Natural killer cell (primary cell): ENCODE measurements at regions not wholly inside any gene's neighbourhood (a gene's known extent, or its start where the extent isn't known, plus 50 kb on each side); places are given as distances from the start of the nearest gene placed in this dataset.

Experiments used
- ATAC-seq, 3 donors: fragments of 150-1000 bp in 2 of 3; fragments of 200-7000 bp in 1 of 3; cut with Tn5 transposase; 1 replicate in 1 of 3; 2 replicates in 2 of 3; pipeline ENCODE4 v1.10.0; 2021; ENCODE audit warnings: mild to moderate bottlenecking in 2 of 3, moderate library complexity in 2 of 3
- DNase-seq, 2 donors: peaks; one replicate each; pipeline versions ENCODE4 v3.0.0 to v3.0.0-alpha.2; 2013 to 2021; ENCODE audit warnings: mixed read lengths in 1 of 2
- H3K27ac ChIP-seq: one replicate; pipeline ENCODE4 v1.5.1; 2013; ENCODE audit warnings: mild to moderate bottlenecking, low read length
- H3K27me3 ChIP-seq: one replicate; pipeline ENCODE4 v1.6.1; 2013; ENCODE audit warnings: low read length; ENCODE audit not compliant: control insufficient read depth, insufficient read depth
- H3K36me3 ChIP-seq: one replicate; pipeline ENCODE4 v1.6.1; 2013; ENCODE audit warnings: low read length; ENCODE audit not compliant: control insufficient read depth, insufficient read depth
- H3K4me1 ChIP-seq: one replicate; pipeline ENCODE4 v1.6.1; 2013; ENCODE audit warnings: low read length; ENCODE audit not compliant: control insufficient read depth, insufficient read depth
- H3K4me3 ChIP-seq: one replicate; pipeline ENCODE4 v1.5.1; 2013; ENCODE audit warnings: low read length
- H3K9me3 ChIP-seq: one replicate; pipeline ENCODE4 v1.6.1; 2013; ENCODE audit warnings: low read length; ENCODE audit not compliant: control insufficient read depth, insufficient read depth
- H3K27ac Mint-ChIP-seq, 2 donors: one replicate each; pipeline ENCODE4 v1.8.0; 2022; ENCODE audit warnings: mild to moderate bottlenecking in 2 of 2, mixed read lengths in 2 of 2, moderate library complexity in 1 of 2
- H3K27me3 Mint-ChIP-seq, 2 donors: one replicate each; pipeline ENCODE4 v1.8.0; 2022; ENCODE audit warnings: low read depth in 2 of 2, mixed read lengths in 2 of 2
- H3K36me3 Mint-ChIP-seq: one replicate; pipeline ENCODE4 v1.8.0; 2022; ENCODE audit warnings: mixed read lengths
- H3K4me1 Mint-ChIP-seq, 2 donors: one replicate each; pipeline ENCODE4 v1.8.0; 2022; ENCODE audit warnings: mixed read lengths in 2 of 2
- H3K4me3 Mint-ChIP-seq: one replicate; pipeline ENCODE4 v1.8.0; 2022; ENCODE audit warnings: mild to moderate bottlenecking, moderate library complexity, mixed read lengths
- H3K9me3 Mint-ChIP-seq, 2 donors: one replicate each; pipeline ENCODE4 v1.8.0; 2022; ENCODE audit warnings: mixed read lengths in 2 of 2
- CTCF ChIP-seq: fragments of 200-600 bp; IDR thresholded peaks from one replicate; pipeline ENCODE4 v1.8.0; 2022; ENCODE audit warnings: antibody characterized with exemption
- WGBS: methylation state at CpG from one replicate; pipeline ENCODE4 v1.1.7; 2013; ENCODE audit warnings: missing lambda C conversion rate; ENCODE audit not compliant: insufficient coverage; 5-methylcytosine and 5-hydroxymethylcytosine counted together
- intact Hi-C: fragments of 100-400 bp; cut with micrococcal nuclease; formaldehyde crosslinking; loops from one replicate; pipeline ENCODE4 v1.14.2; 2022

DNA sequence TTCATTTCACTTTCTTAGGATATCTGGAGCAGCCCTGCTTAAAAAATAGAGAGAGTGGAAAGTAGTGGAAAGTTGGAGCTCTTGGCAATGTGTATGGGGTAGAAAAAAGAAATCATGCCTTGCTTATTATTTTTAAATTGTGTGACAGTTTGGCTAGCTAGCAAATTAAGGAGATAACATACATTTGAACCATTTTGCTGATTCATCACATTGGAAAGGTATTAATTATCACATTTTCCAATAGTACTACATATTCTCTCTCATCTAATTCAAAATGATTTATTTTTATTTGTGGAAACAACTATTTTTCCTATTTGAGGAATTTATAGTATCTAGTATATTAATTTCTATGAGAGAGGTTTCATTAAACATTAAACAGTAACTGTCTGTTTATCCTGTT lies 280.4 kb downstream of the KLHL4 start:
- Histone ChIP-seq H3K4me1 (no peaks in the 10 kb centered on the region), H3K9me3 (no peaks in the 10 kb centered on the region), H3K27me3 (no peaks in the 10 kb centered on the region), H3K27ac (no peak overlapping the region), H3K36me3 (no peaks in the 10 kb centered on the region), H3K4me3 (no peak overlapping the region)
- Mint-ChIP-seq H3K4me1 (no peaks in the 10 kb centered on the region), H3K36me3 (no peaks in the 10 kb centered on the region), H3K4me3 (no peak overlapping the region), H3K27ac (no peak overlapping the region), H3K9me3 (peaks cover 2 to 10% of the 10 kb centered on the region in 2 donors), H3K27me3 (no peaks in the 10 kb centered on the region)
- DNase-seq (no peak), ATAC-seq (no peak)
- TF ChIP-seq CTCF: no peak
- intact Hi-C loops: no loop called here

DNA sequence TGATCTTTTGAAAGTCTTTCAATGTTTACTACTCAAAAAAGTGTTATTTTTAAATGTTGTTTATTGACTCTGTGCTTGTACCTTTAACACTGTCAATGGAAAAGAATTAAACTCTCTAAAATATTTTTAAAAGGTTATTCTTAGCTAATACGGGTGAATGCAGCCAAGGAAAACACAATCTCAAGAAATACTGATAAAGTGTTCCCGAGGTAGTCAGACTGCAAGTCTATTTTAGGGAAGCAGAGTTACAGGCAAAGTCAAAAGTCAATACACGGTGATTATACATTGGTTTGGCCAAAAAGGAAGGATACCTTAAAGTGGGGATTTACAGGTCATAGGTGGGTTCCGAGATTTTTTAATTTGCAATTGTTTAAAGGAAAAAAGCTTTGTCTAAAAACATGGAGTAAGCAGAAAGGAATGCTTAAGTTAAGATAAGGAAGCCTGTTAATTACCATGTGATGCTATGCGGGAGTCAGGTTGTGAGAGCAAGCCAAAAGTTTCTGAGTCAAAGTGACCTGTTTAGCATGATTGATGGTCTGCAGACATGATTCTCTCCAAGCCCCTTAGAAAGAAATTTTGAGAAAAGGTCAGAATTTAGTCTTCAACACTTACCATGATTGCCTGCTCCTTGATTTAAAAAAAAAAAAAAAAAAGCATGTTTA lies 288.4 kb downstream of the KLHL4 start:
- Histone ChIP-seq H3K4me1 (no peaks in the 10 kb centered on the region), H3K4me3 (no peak overlapping the region), H3K27ac (no peak overlapping the region), H3K9me3 (no peaks in the 10 kb centered on the region), H3K27me3 (no peaks in the 10 kb centered on the region), H3K36me3 (no peaks in the 10 kb centered on the region)
- no peaks in the 10 kb centered on the region for H3K4me1 Mint-ChIP-seq
- intact Hi-C loops: no loop called here
- 53% methylated on average over 5 of the region's 5 CpGs for WGBS
- no peaks in the 10 kb centered on the region for H3K36me3 Mint-ChIP-seq
- no peak overlapping the region for H3K27ac Mint-ChIP-seq
- H3K9me3 Mint-ChIP-seq: peaks cover 2% of the 10 kb centered on the region in 2 donors
- H3K4me3 Mint-ChIP-seq: no peak overlapping the region
- ATAC-seq (no peak), DNase-seq (no peak)
- no peak for TF ChIP-seq CTCF
- H3K27me3 Mint-ChIP-seq: no peaks in the 10 kb centered on the region

DNA sequence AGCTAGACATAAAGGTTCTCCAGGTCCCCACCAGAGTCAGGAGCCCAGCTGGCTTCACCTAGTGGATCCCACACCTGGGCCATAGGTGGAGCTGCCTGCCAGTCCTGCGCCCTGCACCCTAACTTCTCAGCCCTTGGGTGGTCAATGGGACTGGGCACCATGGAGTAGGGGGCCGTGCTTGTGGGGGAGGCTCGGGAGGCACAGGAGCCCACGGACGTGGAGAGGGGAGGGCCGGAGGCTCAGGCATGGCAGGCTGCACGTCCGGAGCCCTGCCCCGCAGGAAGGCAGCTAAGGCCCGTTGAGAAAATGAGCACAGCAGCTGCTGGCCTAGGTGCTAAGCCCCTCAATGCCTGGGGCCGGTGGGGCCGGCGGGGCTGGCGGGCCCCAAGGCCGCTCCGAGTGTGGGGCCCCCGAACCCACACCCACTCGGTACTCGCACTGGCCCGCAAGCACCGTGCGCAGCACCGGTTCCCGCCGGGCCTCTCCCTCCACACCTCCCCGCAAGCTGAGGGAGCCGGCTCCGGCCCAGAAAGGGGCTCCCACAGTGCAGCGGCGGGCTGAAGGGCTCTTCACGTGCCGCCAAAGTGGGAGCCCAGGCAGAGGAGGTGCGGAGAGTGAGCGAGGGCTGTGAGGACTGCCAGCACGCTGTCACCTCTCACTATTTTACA lies 291.1 kb downstream of the KLHL4 start:
- no peak overlapping the region for H3K27ac ChIP-seq
- no peak overlapping the region for H3K4me3 Mint-ChIP-seq
- ATAC-seq: no peak
- no peaks in the 10 kb centered on the region for H3K4me1 ChIP-seq
- no peak for TF ChIP-seq CTCF
- no peaks in the 10 kb centered on the region for H3K9me3 ChIP-seq
- H3K27me3 ChIP-seq: no peaks in the 10 kb centered on the region
- no peak for DNase-seq
- no peak overlapping the region for H3K4me3 ChIP-seq
- H3K36me3 Mint-ChIP-seq: no peaks in the 10 kb centered on the region
- no peaks in the 10 kb centered on the region for H3K27me3 Mint-ChIP-seq
- no peaks in the 10 kb centered on the region for H3K4me1 Mint-ChIP-seq
- WGBS: 92% methylated on average over 35 of the region's 35 CpGs
- no peaks in the 10 kb centered on the region for H3K36me3 ChIP-seq
- peaks cover 2 to 4% of the 10 kb centered on the region in 2 donors for H3K9me3 Mint-ChIP-seq
- intact Hi-C loops: no loop called here
- H3K27ac Mint-ChIP-seq: no peak overlapping the region

DNA sequence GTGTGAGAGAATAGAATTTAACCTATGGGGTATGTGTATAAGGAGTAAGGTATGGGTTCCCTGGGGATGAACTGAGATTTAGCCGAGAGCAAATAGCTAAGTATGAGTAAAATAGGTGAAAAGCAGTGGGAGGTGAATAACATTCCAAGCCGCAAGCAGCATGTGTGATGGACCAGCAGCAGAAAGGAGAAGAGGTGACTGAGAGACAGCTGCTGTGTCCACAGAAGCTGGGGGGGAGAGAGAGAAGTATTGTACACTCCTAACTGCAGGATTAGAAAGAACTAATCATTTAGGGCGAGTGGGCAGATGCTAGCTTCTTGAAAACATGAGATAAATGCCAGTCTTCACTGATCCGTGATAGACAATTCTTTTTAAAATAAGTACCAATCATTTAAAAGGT lies 296.0 kb downstream of the KLHL4 start:
- H3K27ac ChIP-seq: no peak overlapping the region
- ATAC-seq (no peak), DNase-seq (no peak)
- intact Hi-C loops: no loop called here
- no peaks in the 10 kb centered on the region for H3K4me1 Mint-ChIP-seq
- H3K27me3 ChIP-seq: no peaks in the 10 kb centered on the region
- H3K4me1 ChIP-seq: no peaks in the 10 kb centered on the region
- H3K27ac Mint-ChIP-seq: no peak overlapping the region
- WGBS: 82% methylated on average over 3 of the region's 4 CpGs
- H3K4me3 Mint-ChIP-seq: no peak overlapping the region
- no peaks in the 10 kb centered on the region for H3K36me3 ChIP-seq
- no peak overlapping the region for H3K4me3 ChIP-seq
- TF ChIP-seq CTCF: no peak
- H3K36me3 Mint-ChIP-seq: no peaks in the 10 kb centered on the region
- H3K9me3 Mint-ChIP-seq: peaks cover 0 to 4% of the 10 kb centered on the region in 2 donors
- no peaks in the 10 kb centered on the region for H3K9me3 ChIP-seq
- H3K27me3 Mint-ChIP-seq: no peaks in the 10 kb centered on the region
